ENCODE measurements at regions not wholly inside any gene's neighbourhood (a gene's known extent, or its start where the extent isn't known, plus 50 kb on each side); places are given as distances from the start of the nearest gene placed in this dataset.

DNA sequence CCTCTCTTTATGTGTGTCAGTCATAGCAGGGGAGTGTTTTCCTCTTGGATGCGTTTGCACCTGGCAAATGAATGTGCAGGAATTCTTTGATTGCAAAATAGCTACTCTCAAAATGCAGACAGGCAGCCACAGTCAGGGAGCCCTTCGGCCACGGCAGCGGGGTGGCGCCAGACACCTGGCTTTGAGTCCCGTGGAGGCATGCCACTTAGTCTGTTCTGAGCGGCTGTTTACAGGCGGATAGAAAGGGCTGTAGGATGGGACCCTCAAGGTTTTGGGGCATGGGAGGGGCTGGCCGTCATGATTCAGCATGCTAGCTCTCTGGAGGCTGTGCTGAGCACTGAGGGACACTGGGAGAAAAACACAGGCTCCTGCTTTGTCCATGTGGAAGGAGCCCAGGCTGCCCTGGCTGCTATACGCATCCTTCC, 117.1 kb downstream of the SLC25A47 start:
- Histone ChIP-seq H3K27me3 (ENCODE audit: control insufficient read depth in 3 of 3, insufficient read depth in 3 of 3, low read length in 2 of 3) (no peaks in the 10 kb centered on the region), H3K27ac (ENCODE audit: low read depth in 1 of 2, low read length in 1 of 2) (peak overlapping the region in 1 of 2 donors; percentile 54), H3K4me1 (ENCODE audit: control insufficient read depth in 5 of 5, insufficient read depth in 5 of 5, low read length in 5 of 5) (peaks cover 2 to 65% (median 27%) of the 10 kb centered on the region in 5 donors), H3K4me3 (no peak overlapping the region), H3K36me3 (ENCODE audit: control insufficient read depth in 4 of 4, insufficient read depth in 4 of 4, low read length in 4 of 4) (no peaks in the 10 kb centered on the region), H3K9ac (ENCODE audit: insufficient read depth in 1 of 2, low read length in 2 of 2) (no peak overlapping the region), H3K9me3 (ENCODE audit: control insufficient read depth in 4 of 4, insufficient read depth in 3 of 4, low read length in 3 of 4) (no peaks in the 10 kb centered on the region)
- ATAC-seq (ENCODE audit: insufficient read depth, low FRiP score) (peak; percentile 77), DNase-seq (peak; percentile 62 to 72 (median 66))
- WGBS, 2 donors, result 28 to 38% methylated on average over 10 of the region's 10 CpGs
- TF ChIP-seq, protein P1, sequence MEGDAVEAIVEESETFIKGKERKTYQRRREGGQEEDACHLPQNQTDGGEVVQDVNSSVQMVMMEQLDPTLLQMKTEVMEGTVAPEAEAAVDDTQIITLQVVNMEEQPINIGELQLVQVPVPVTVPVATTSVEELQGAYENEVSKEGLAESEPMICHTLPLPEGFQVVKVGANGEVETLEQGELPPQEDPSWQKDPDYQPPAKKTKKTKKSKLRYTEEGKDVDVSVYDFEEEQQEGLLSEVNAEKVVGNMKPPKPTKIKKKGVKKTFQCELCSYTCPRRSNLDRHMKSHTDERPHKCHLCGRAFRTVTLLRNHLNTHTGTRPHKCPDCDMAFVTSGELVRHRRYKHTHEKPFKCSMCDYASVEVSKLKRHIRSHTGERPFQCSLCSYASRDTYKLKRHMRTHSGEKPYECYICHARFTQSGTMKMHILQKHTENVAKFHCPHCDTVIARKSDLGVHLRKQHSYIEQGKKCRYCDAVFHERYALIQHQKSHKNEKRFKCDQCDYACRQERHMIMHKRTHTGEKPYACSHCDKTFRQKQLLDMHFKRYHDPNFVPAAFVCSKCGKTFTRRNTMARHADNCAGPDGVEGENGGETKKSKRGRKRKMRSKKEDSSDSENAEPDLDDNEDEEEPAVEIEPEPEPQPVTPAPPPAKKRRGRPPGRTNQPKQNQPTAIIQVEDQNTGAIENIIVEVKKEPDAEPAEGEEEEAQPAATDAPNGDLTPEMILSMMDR (IDR thresholded peaks at IDR 0.05; ENCODE audit: control extremely low read depth, extremely low read depth), result peak; percentile 60

DNA sequence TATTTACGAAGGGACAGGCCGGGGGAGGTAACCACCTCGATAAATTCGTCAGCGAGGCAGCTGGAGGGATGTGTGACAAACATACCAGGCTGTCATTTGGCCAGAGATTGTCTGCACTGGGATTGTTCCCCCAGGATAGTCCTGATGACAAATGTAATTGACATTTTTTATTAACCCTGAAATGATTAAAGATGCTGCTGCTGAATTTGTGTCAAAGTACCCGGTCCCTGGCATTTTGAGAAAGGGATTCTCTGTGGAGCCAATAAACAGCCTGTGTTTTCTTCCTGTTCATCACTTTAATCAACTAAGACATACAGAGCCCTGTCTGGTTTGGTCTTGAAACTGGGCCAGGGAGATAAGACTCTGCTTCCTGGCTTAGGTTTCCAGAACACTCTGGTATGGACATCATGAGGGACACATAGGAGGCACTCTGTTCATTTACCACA, 117.6 kb downstream of the SLC25A47 start:
- peaks cover 2 to 61% (median 27%) of the 10 kb centered on the region in 5 donors for H3K4me1 ChIP-seq (ENCODE audit: control insufficient read depth in 5 of 5, insufficient read depth in 5 of 5, low read length in 5 of 5)
- 68 to 89% methylated on average over 6 of the region's 6 CpGs for WGBS, 2 donors
- no peak overlapping the region for H3K9ac ChIP-seq (ENCODE audit: insufficient read depth in 1 of 2, low read length in 2 of 2)
- TF ChIP-seq, protein P1 (IDR thresholded peaks at IDR 0.05; ENCODE audit: control extremely low read depth, extremely low read depth), result no peak
- no peaks in the 10 kb centered on the region for H3K27me3 ChIP-seq (ENCODE audit: control insufficient read depth in 3 of 3, insufficient read depth in 3 of 3, low read length in 2 of 3)
- DNase-seq (peak in 2 of 3 donors; percentile 23 to 53), ATAC-seq (ENCODE audit: insufficient read depth, low FRiP score) (no peak)
- no peaks in the 10 kb centered on the region for H3K9me3 ChIP-seq (ENCODE audit: control insufficient read depth in 4 of 4, insufficient read depth in 3 of 4, low read length in 3 of 4)
- H3K4me3 ChIP-seq, result no peak overlapping the region
- no peak overlapping the region for H3K27ac ChIP-seq (ENCODE audit: low read depth in 1 of 2, low read length in 1 of 2)
- H3K36me3 ChIP-seq (ENCODE audit: control insufficient read depth in 4 of 4, insufficient read depth in 4 of 4, low read length in 4 of 4), result no peaks in the 10 kb centered on the region

DNA sequence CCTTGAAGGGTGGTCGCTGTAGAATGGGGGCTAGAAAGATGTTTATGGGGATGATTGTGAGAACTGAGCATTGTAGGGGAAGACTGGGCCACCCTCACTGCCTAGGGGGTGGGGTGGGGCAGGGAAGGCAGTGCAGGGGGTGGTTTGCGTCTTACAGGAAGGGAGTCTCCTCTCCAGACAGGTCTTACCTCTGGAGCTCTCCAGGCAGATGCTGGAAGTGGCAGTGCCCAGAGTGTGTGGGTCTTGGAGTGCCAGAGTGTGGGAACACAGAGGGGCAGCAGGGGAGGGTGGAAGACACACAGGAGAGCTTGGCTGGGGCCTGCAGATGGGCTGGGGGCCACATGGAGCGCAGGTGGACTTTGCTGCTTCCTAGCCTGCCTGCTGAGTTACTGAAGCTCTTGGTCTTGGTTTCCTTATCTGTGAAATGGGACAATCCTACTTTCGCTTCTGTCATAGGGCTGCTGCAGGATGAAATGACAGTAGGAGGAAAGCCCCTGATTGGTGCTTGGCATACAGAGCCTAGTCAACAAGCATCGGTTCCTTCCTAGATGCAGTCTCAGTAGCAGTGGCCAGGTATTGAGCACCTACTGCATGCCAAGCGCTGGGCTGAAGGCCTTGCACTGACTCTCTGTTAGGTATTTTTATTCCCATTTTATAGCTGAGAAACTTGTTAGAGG, 118.3 kb downstream of the SLC25A47 start:
- Histone ChIP-seq H3K4me3 (no peak overlapping the region), H3K9ac (ENCODE audit: insufficient read depth in 1 of 2, low read length in 2 of 2) (no peak overlapping the region), H3K27me3 (ENCODE audit: control insufficient read depth in 3 of 3, insufficient read depth in 3 of 3, low read length in 2 of 3) (no peaks in the 10 kb centered on the region), H3K36me3 (ENCODE audit: control insufficient read depth in 4 of 4, insufficient read depth in 4 of 4, low read length in 4 of 4) (no peaks in the 10 kb centered on the region), H3K9me3 (ENCODE audit: control insufficient read depth in 4 of 4, insufficient read depth in 3 of 4, low read length in 3 of 4) (no peaks in the 10 kb centered on the region), H3K27ac (ENCODE audit: low read depth in 1 of 2, low read length in 1 of 2) (peak overlapping the region in 1 of 2 donors; percentile 34), H3K4me1 (ENCODE audit: control insufficient read depth in 5 of 5, insufficient read depth in 5 of 5, low read length in 5 of 5) (peaks cover 2 to 55% (median 22%) of the 10 kb centered on the region in 5 donors)
- DNase-seq (no peak), ATAC-seq (ENCODE audit: insufficient read depth, low FRiP score) (no peak)
- TF ChIP-seq, protein P1 (IDR thresholded peaks at IDR 0.05; ENCODE audit: control extremely low read depth, extremely low read depth), result no peak
- 85 to 93% methylated on average over 6 of the region's 6 CpGs for WGBS, 2 donors

All from lung (tissue), 11 donors.